ENCODE measurements at regions not wholly inside any gene's neighbourhood (a gene's known extent, or its start where the extent isn't known, plus 50 kb on each side); places are given as distances from the start of the nearest gene placed in this dataset.

DNA sequence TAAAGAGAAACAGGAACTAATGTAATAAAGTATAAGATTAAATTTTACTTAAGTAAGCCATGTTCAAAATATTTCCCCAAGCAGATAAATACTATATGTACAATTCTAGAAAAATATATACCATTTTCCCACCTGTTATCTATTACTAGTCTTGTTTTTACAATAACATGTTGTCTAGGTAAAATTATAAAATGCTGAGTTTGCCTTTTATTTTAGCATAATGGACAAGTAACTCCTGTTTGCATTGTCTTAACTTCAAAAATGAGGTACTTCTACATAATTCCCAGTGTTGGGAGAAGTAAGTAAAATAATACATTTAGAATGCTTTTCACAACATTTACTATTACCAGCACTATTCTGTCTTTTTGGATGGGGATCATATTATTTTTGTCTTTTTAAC lies 800.5 kb downstream of the SLITRK6 start:
- DNase-seq (ENCODE audit: extremely low read depth in 1 of 2, low read depth in 1 of 2) = no peak

DNA sequence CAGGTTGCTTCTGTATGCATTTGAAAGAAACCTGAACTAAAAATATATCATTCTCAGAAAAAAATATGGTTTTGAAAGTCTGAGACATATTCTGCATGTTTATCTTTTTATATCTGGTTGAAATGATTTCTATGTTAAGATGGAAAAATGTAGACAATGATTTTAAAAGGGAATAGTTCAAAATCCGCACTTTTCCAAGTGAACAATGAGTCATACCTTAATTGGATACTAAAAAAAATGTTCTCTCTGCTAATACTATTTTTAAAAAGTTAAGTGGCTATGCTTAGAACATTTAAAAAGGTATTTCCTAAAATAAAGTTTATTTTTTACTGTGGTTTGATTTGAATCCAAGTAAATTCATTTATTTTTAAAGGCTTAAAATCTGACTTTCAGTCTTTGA lies 801.4 kb downstream of the SLITRK6 start:
- DNase-seq (ENCODE audit: extremely low read depth in 1 of 2, low read depth in 1 of 2) = no peak

DNA sequence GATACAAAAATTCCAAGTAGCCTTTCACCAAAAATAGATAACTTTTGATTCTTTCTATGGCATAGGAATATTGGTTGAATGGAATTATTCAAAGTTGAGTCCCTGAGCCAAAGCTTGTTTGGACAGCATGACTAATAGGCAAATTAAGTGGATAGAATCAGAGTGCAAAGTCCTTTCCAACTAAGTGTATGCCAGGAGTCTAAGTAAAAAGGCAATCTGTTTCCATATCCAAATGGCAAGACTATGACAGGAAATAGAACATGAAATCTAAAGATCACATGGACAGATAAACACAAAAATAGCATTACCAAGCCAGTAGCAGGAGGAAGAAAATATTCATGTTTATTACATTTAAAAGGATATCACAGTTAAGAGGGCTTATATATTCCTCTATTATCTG lies 804.6 kb downstream of the SLITRK6 start:
- no peak for DNase-seq (ENCODE audit: extremely low read depth in 1 of 2, low read depth in 1 of 2)

DNA sequence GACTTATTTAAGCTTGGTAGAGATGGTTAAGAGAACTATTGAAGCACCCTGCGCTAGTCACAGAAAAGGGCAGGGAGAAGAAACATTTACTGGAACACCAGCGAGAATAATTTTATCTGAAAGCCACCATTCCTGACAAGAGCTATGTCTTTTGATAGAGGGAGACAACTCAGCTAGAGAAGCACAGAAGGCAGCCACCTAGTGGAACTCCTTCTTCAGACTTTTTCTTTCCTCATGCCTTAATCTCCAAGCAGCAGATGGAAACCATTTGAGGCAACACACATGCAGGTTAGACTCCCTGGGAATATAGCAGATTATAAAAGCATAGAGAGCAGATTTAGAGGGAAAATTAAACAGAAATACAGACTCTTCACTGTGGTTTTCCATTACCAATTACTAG lies 813.4 kb downstream of the SLITRK6 start:
- DNase-seq (ENCODE audit: extremely low read depth in 1 of 2, low read depth in 1 of 2) = no peak

DNA sequence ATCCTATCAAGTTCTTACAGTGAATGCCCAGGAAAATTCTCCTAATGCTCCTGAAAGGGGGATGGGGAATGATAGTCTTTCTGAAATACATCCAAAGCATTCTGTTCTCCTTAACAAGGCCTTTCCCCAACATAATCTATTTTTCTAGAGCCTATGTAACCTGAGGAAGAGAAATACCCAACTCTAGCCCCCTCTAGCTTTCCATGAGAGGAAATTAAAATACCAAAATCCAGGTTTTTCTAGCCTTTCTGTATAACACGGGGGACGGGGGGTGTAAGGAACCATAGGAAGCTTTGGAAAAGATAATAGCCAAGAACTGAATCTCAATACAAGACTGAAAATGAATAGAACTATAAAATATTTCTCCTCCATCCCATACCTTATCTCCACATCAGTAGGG lies 815.9 kb downstream of the SLITRK6 start:
- no peak for DNase-seq (ENCODE audit: extremely low read depth in 1 of 2, low read depth in 1 of 2)

DNA sequence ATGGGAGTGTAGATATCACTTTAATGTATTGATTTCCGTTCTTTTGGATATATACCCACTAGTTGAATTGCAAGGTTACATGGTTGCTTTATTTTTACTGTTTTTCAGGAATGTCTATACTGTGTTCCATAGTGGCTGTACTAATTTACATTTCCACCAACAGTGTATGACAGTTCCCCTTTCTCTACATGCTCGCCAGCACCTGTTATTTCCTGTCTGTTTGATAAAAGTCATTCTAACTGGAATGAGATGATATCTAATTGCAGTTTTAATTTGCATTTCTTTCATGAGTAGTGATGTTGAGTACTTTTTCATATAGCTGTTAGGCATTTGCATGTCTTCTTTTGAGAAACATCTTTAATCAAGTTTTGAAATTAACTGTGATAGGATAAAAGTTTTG lies 818.6 kb downstream of the SLITRK6 start:
- DNase-seq (ENCODE audit: extremely low read depth in 1 of 2, low read depth in 1 of 2) = no peak

DNA sequence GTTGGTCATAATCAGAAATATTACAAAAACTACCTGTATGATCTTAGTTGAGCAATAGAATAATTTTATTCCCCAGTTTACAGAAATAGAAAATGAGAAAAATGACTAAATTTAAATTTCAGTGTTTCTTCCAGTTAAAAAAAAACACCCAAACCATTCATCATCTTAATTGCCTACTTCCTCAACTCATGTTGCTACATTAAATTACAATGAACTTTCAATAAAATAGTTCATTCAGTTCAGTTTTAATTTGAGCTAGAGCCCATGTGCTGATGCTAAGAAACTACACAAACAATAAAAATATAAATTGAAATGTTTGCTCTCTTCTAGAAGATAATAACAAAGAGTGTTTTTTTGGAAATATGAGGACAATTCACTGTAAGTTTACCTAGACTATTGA lies 820.4 kb downstream of the SLITRK6 start:
- no peak for DNase-seq (ENCODE audit: extremely low read depth in 1 of 2, low read depth in 1 of 2)

DNA sequence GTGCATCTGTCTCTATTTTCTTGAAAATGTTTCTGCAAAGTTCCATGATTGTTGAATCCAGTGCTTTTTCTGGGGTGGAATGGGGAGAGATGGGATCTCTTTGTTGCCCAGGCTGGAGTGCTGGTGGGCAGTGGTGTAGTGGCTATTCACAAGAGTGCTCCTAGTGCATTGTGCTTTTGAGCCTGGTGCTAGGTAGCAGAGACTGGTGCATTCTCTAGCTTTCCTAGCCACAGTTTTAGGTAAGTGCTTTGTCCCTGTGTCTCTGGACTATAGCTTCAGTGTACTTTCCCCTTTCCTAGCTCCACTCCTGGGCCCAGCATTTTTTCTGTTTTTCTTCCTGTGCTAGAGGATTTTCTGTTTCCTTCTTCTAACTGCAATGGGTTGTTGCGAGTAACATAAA lies 825.6 kb downstream of the SLITRK6 start:
- no peak for DNase-seq (ENCODE audit: extremely low read depth in 1 of 2, low read depth in 1 of 2)

DNA sequence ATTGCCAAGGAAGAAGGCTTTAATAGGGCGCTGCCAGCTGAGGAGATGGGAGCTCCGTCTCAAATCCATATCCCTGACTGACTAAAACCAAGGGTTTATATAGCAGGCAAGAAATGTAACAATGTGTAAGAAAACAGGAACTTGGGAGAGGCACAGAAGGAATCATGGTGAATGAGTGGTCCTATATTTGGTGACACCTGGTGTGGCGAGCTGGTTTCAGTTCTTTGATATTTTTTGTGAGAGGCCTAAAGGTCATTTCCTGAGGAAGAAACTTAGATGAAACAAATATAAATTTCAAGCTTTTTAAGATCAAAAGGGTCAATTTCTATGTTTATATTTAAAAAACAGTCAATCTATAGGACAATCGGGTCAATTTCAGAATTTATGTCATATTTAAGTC lies 826.3 kb downstream of the SLITRK6 start:
- no peak for DNase-seq (ENCODE audit: extremely low read depth in 1 of 2, low read depth in 1 of 2)

DNA sequence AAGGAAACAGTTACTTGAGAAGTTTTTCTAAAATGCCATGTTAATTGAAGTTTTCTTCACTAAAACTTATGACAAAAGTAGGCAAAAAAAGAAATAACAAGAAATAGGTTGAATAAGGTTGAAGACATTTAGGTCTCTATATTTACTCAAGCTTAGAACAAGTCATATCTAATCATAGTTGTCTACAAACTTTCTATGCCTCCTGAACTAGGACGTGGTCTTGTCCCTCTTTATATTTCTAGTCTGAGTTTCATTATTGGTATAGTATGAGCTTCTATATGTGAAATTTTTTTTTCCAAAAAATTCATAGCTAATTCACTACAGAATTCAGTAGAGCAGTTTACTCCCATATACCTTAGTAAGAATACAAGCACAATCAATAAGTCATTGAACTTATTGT lies 836.4 kb downstream of the SLITRK6 start:
- DNase-seq (ENCODE audit: extremely low read depth in 1 of 2, low read depth in 1 of 2) = no peak

DNA sequence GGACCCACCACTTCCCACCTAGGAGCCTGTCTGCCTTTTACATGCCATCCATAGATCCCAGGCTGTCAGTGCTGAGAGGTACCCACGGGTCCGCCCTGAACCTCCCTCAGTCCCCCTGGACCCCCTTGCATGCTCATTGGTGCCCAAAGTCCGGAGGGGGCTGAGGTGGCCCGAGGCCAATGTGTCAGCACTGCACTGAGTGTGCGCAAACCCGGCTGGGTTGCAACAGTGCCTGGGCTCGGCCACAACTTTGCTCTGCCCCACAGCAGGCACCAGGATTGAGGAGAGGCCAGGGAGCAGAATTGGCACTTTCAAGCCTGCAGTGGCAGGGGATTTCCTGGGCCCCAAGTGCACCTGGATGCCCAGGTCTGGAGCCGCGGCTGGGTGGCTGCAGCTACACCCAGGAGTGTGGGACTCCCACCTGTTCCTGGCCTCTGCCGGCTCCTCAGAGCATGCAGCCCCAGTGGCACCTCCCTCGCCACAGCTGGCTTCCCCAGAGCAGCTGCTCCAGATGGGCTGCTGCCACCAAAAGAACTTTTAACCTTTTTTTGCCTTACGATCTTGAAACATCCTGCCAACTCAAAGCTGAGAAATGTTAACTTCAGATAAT lies 837.0 kb downstream of the SLITRK6 start:
- no peak for DNase-seq (ENCODE audit: extremely low read depth in 1 of 2, low read depth in 1 of 2)

DNA sequence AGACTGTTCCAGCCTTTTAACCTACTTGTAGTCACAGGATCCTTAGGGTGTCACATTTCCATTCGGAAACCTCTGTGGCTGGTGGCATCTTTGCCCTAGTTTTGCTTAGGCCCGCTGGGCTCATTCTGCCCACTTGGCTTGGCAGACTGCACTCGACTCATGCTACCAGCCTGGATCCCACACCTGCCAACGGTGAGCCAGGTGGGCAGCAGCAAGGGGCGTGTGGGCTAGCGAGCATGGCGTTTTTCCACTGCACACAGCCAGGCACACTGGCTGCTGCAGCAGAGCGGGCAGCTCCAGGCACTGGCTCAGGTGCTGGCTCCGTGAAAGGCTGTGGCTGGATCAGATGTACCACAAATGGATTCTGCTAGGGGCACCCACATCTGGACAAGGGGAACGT lies 838.2 kb downstream of the SLITRK6 start:
- no peak for DNase-seq (ENCODE audit: extremely low read depth in 1 of 2, low read depth in 1 of 2)

DNA sequence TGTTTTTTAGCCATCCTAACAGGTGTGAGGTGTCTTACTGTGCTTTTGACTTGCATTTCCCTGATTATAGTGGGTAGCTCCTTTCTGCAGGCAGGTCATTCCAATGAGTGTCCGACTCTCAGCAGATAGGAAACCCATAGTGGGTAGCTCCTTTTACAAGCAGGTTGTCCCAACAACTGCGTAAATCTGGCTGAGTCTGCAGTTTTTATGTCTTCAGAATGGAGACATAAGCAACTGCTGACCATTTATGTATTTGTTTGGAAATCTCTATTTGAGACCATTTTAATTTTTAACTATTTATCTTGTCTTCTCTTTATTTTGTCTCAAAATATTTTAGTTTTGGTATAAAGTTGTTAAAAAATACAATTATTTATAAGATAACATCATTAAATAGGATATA lies 839.4 kb downstream of the SLITRK6 start:
- DNase-seq (ENCODE audit: extremely low read depth in 1 of 2, low read depth in 1 of 2) = no peak

DNA sequence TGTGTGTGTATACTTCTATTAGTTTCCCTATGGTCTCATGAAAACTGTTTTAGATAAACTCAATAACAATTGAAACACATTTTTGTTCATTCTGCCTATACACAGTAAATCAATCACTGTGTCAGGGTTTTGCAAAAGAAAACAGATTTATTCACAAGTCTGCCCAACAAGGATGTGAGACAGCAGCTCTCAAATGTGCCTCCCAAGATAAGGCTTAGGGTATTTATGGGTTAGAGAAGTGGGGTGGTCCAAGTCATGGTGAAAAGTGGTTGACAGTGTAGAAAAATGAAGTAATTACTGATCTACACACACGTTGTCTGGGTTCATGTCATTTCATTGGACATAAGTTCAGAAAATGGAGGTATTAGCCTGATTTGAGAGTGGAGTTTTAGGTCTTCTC lies 844.6 kb downstream of the SLITRK6 start:
- DNase-seq (ENCODE audit: extremely low read depth in 1 of 2, low read depth in 1 of 2) = no peak

DNA sequence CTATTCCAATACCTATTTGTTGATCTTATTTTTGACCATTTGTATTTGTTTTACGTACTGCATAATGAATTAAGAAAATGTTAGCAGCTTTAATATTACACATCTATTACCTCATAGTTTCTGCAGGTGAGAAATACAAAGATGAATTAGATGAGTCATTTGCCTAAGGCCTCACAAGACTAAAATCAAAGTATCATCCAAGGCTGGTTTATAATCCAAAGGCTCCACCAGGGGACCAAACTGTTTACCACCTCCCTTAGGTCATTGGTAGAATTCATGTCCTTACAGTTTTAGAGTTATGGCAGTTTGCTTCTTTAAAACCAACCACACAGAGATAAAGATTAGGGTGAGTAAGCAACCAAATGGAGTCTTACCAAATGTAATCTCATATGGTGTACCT lies 848.1 kb downstream of the SLITRK6 start:
- DNase-seq (ENCODE audit: extremely low read depth in 1 of 2, low read depth in 1 of 2) = no peak

DNA sequence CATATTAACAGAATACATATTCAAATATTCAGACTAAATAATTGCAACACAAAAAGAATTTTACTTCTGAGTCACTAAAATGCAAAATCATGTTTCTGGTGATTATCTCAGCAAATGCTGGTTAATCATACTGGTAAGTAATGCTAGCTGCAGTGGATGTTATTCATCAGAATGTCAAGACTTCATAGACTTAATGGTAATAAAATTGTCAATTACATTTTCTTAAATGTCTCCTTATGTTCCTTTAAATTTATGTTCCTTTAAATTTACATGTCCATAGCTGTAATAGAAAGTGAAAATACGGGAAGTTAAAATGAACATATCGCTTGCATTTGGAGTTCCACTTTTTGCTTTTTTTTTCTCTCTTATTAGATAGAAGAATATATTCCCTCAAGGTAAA lies 853.0 kb downstream of the SLITRK6 start:
- DNase-seq (ENCODE audit: extremely low read depth in 1 of 2, low read depth in 1 of 2) = no peak

DNA sequence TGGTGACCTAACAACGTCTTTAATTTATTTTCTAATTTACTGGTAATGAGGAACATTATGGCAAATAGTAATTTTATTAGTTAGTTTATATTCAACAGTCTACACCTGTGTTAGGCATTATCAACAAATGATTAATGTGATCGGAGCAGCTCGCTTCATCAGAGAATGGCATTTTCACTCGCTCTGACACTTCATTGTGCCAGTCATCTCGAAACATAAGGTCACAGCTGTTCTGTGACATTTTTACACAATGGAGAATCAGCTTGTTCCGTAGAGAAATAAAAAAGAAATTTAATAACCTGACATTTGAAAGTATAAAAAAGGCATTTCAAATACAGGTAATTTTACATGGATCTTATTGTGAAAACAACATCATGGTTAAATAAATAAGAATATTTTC lies 858.4 kb downstream of the SLITRK6 start:
- DNase-seq (ENCODE audit: extremely low read depth in 1 of 2, low read depth in 1 of 2) = no peak

DNA sequence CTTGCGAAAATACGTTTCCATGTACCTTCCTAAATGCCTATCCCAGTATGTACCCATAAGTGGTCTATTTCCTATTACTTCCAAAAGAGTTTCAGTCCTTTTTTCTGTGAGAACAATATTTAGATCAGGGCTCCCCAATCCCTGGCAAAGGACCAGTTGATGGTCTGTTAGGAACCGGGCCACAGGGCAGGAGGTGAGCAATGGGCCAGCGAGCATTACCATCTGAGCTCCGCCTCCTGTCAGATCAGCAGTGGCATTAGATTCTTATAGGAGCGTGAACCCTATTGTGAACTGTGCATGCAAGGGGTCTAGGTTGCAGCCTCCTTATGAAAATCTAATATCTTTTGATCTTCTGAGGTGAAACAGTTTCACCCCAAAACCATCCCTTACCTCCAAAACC lies 859.1 kb downstream of the SLITRK6 start:
- no peak for DNase-seq (ENCODE audit: extremely low read depth in 1 of 2, low read depth in 1 of 2)

DNA sequence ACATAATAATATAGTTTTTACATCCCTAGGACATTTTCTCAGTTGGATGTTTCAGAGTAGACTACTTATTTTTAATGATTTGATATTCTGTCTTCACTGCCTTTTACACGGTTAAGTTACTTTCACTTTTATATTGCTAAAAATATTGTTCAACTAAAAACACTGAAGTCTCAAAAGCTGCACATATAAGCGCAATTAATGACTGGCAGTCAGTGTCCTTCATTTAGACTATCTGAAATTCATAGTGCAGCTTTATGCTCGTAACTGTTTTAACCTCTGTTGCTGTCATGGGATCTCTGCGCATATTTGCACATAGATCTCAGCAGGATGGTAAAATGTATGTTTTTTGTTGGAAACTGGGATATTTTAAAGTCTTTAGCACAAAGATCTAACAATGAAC lies 864.3 kb downstream of the SLITRK6 start:
- DNase-seq (ENCODE audit: extremely low read depth in 1 of 2, low read depth in 1 of 2) = no peak

DNA sequence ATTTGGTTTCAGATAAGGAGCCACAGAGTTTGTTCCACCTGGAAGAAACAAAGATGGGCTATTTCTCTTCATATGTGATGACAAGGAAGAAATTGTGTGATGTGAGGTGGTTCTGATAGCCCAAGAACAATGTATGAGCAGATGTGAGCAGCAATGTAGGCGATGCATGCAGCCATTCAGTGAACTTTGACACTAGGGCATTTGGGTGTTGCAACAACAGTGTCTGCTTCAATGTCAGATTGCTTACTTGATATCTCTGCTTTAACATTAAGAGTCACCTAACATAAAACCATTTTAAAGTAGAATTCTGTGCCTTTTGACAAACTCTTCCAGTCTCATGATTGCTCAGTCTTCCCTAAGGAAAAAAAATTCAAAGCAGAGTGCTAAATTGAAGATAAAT lies 865.4 kb downstream of the SLITRK6 start:
- no peak for DNase-seq (ENCODE audit: extremely low read depth in 1 of 2, low read depth in 1 of 2)

DNA sequence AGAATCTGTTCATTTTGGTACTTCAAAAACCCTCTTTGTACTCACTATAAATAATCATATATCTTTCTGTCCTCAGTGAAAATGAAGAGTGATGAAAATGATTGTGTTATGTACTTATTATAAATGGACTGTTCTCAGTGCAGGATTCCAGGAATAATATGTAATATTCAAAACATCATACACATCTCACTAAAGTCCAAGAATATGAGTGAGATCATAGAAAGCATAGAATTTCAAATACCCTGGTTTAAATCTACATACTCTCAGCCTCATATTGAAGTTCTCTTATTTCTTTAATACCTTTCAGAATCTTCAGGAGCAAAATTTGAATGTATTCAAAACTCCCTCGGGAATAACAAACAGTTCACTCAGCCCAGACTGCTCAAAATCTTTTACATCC lies 868.0 kb downstream of the SLITRK6 start:
- DNase-seq (ENCODE audit: extremely low read depth in 1 of 2, low read depth in 1 of 2) = no peak

DNA sequence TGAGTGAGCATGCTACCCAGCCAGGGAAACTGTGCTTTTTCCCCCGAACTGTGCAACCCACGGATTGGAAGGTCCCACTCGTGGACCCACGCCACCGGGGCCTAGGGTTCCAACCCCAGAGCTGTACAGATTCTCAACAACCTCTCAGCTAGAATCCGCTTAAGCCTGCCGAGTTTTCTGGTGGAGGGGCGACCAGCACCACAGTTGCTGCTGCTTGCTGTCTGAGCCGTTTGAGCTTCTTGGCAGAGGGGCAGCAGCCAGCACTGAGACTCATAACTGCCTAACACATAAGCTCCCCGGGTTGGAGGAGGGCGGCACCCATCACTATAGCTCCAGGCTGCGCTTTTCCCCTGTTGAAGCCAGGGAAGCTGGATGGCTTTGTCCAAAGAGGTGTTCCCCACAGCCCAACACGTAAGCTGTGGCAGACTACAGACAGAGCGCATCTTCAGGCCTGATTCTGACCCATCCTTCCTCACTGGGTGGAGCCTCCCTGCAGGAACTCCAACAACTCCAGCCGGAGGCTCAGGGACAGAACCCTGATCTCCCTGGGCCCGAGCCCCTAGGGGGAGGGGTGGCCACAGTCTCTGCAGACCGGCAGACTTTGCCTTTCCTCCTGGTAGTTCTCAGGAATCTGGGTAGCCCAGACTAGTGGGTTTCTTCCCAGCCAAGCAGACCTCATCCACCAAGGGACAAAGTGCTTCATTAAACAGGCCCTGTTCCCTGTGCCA lies 871.6 kb downstream of the SLITRK6 start:
- DNase-seq (ENCODE audit: extremely low read depth in 1 of 2, low read depth in 1 of 2) = no peak

DNA sequence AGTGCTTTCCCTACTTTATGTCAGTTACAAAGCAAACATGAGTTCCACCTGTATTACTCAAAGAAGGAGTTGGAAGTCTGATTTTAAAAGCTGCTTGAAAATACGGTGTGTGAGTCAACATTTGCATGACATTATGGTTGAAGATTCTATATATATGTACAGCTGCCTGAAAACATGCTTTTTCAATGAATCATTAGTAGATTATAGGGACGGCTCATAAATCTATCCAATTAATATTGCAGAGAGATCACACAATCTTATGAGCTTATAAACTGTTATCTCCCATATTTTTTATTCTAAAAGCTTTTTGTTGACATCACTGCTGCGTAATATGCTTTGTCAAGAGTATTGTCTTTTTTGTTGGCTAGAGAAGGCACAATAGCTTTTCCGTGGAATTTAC lies 873.8 kb downstream of the SLITRK6 start:
- no peak for DNase-seq (ENCODE audit: extremely low read depth in 1 of 2, low read depth in 1 of 2)
